HG02840 (cell line): ENCODE measurements at regions not wholly inside any gene's neighbourhood (a gene's known extent, or its start where the extent isn't known, plus 50 kb on each side); places are given as distances from the start of the nearest gene placed in this dataset.
"Not testable (repeated sequence)": the region's sequence is repeated elsewhere in the genome, so short reads cannot be mapped to it uniquely, and the experiment has no call there.

Source experiments
- ATAC-seq: cut with Tn5 transposase; IDR thresholded peaks from one replicate; pipeline ENCODE4 v1.9.1; 2021; ENCODE audit warnings: mild to moderate bottlenecking, moderate library complexity, moderate number of reproducible peaks; ENCODE audit not compliant: unreplicated experiment, low FRiP score

- no peak for ATAC-seq
Observed at GRCh38 chr13:94825507-94825906, 113.2 kb upstream of the SOX21 start.

GRCh38 chr13:94824601-94825000, 112.3 kb upstream of the SOX21 start:
- no peak for ATAC-seq

- ATAC-seq = no peak
Observed at GRCh38 chr13:94822356-94822755, 110.0 kb upstream of the SOX21 start.

- no peak for ATAC-seq
Observed at GRCh38 chr13:94816256-94816655, 103.9 kb upstream of the SOX21 start.

GRCh38 chr13:94813920-94814475, 101.7 kb upstream of the SOX21 start:
- peak; percentile 96 for ATAC-seq

GRCh38 chr13:94811753-94812152, 99.4 kb upstream of the SOX21 start:
- no peak for ATAC-seq

GRCh38 chr13:94800423-94800822, 88.1 kb upstream of the SOX21 start:
- no peak for ATAC-seq

GRCh38 chr13:94799299-94799698, 87.0 kb upstream of the SOX21 start:
- ATAC-seq = no peak

GRCh38 chr13:94798738-94799137, 86.4 kb upstream of the SOX21 start:
- ATAC-seq = no peak

- ATAC-seq = no peak
Observed at GRCh38 chr13:94795292-94795691, 82.9 kb upstream of the SOX21 start.

GRCh38 chr13:94786246-94786645, 73.9 kb upstream of the SOX21 start:
- ATAC-seq = not testable (repeated sequence)

GRCh38 chr13:94784066-94784465, 71.7 kb upstream of the SOX21 start:
- no peak for ATAC-seq

GRCh38 chr13:94783489-94783888, 71.1 kb upstream of the SOX21 start:
- no peak for ATAC-seq

- no peak for ATAC-seq
Observed at GRCh38 chr13:94780421-94780820, 68.1 kb upstream of the SOX21 start.

- ATAC-seq = no peak
Observed at GRCh38 chr13:94778986-94779385, 66.6 kb upstream of the SOX21 start.

GRCh38 chr13:94778585-94778984, 66.2 kb upstream of the SOX21 start:
- no peak for ATAC-seq

- ATAC-seq = no peak
Observed at GRCh38 chr13:94776956-94777355, 64.6 kb upstream of the SOX21 start.

- ATAC-seq = no peak
Observed at GRCh38 chr13:94776300-94776699, 64.0 kb upstream of the SOX21 start.

GRCh38 chr13:94765814-94766213, 53.5 kb upstream of the SOX21 start:
- no peak for ATAC-seq

GRCh38 chr13:94764576-94765321, 52.4 kb upstream of the SOX21 start:
- no peak for ATAC-seq
